ENCODE measurements at regions not wholly inside any gene's neighbourhood (a gene's known extent, or its start where the extent isn't known, plus 50 kb on each side); places are given as distances from the start of the nearest gene placed in this dataset.

DNA sequence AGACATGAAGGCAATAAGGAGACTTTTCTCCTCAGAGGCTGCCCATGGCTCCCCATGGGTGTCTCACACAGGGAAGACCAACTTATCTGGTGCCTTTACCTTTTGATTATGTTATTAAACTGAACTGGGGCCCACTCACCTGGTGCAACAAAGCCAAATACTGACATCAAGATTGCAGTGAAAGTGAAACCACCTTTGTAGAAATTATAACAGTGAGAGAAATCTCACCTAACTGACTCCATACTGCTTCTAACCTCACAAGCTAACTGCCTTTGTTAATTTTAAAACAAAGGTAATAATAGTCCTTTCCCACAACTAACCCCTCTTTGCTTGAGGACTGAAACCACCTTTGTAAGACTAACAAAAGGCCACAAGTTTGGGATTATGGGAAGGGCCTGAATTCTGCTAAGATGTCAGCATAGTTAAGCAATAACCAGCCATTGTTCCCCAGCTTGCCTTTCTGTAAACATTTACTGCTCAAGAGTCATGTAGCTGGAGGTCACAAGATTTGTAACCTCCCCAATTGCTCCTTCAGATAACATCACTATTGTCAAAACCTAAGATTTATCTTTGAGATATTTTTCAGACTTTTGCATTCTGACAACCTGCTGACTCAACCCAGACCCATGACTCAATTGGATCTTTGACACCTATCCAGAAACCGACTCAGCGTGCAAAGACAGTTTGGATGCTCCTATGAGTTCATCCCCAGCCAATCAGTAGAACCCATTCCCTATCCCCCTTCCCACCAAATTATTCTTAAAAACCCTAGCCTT, 420.3 kb upstream of the CFAP20DC start:
- TF ChIP-seq, protein P1, sequence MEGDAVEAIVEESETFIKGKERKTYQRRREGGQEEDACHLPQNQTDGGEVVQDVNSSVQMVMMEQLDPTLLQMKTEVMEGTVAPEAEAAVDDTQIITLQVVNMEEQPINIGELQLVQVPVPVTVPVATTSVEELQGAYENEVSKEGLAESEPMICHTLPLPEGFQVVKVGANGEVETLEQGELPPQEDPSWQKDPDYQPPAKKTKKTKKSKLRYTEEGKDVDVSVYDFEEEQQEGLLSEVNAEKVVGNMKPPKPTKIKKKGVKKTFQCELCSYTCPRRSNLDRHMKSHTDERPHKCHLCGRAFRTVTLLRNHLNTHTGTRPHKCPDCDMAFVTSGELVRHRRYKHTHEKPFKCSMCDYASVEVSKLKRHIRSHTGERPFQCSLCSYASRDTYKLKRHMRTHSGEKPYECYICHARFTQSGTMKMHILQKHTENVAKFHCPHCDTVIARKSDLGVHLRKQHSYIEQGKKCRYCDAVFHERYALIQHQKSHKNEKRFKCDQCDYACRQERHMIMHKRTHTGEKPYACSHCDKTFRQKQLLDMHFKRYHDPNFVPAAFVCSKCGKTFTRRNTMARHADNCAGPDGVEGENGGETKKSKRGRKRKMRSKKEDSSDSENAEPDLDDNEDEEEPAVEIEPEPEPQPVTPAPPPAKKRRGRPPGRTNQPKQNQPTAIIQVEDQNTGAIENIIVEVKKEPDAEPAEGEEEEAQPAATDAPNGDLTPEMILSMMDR (IDR thresholded peaks at IDR 0.05; ENCODE audit: insufficient read depth, low read depth, low read length, missing control alignments), result no peak
- peak; percentile 16 for DNase-seq (ENCODE audit: low read depth)

GRCh38 chr3:59467476-59467875, 417.7 kb upstream of the CFAP20DC start:
- TF ChIP-seq, protein P1 (IDR thresholded peaks at IDR 0.05; ENCODE audit: insufficient read depth, low read depth, low read length, missing control alignments), result no peak
- DNase-seq (ENCODE audit: low read depth), result no peak
- no peak overlapping the region for H3K4me3 ChIP-seq (ENCODE audit: low read depth, low read length)

More for the DNA sequence above, 420.3 kb upstream of the CFAP20DC start:
- H3K4me3 ChIP-seq (ENCODE audit: low read depth, low read length), result no peak overlapping the region

- TF ChIP-seq, protein P1 (IDR thresholded peaks at IDR 0.05; ENCODE audit: insufficient read depth, low read depth, low read length, missing control alignments), result no peak
- no peak overlapping the region for H3K4me3 ChIP-seq (ENCODE audit: low read depth, low read length)
- no peak for DNase-seq (ENCODE audit: low read depth)
These were observed 414.4 kb upstream of the CFAP20DC start for GRCh38 chr3:59464187-59464586.

- no peak overlapping the region for H3K4me3 ChIP-seq (ENCODE audit: low read depth, low read length)
- no peak for DNase-seq (ENCODE audit: low read depth)
- TF ChIP-seq, protein P1 (IDR thresholded peaks at IDR 0.05; ENCODE audit: insufficient read depth, low read depth, low read length, missing control alignments), result no peak
These were observed 413.4 kb upstream of the CFAP20DC start for GRCh38 chr3:59463253-59463652.

- no peak overlapping the region for H3K4me3 ChIP-seq (ENCODE audit: low read depth, low read length)
- DNase-seq (ENCODE audit: low read depth), result no peak
- TF ChIP-seq, protein P1 (IDR thresholded peaks at IDR 0.05; ENCODE audit: insufficient read depth, low read depth, low read length, missing control alignments), result no peak
These were observed 410.2 kb upstream of the CFAP20DC start for GRCh38 chr3:59460068-59460467.

DNA sequence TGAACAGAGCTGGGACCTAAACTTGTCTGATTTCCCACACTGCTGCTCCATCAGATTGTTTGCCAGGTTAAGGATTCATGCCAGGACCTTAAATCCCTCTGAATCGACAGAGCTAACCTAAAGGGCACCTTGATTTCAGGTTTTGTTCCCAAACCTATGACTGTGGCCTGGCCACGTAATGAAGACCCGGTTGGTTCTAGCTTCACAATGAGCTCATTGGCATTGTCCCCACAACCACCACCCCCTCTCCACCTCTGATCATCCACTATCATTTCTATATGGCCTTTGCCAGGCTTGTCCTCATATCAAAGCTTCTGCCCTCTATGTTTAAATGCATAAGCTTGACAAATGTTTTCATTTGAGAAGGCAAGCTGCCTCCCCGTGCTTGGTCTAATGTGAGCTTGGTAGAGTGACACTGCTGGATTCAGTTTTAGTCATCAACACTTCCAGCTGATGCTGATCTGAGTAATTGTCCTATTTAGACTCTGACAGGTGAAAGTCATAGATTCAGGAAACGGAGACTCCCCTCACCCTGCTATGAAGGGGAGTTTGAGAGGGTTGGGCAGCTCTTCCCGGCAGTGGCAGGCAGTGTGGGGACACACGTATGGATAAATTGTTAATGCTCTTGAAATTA, 407.1 kb upstream of the CFAP20DC start:
- TF ChIP-seq, protein P1 (IDR thresholded peaks at IDR 0.05; ENCODE audit: insufficient read depth, low read depth, low read length, missing control alignments), result no peak
- peak; percentile 88 for DNase-seq (ENCODE audit: low read depth)
- no peak overlapping the region for H3K4me3 ChIP-seq (ENCODE audit: low read depth, low read length)

Data from GM12865 (cell line).